SU-DHL-6 (cell line): ENCODE measurements at regions not wholly inside any gene's neighbourhood (a gene's known extent, or its start where the extent isn't known, plus 50 kb on each side); places are given as distances from the start of the nearest gene placed in this dataset.

Source experiments
- H2AFZ ChIP-seq: fragments of 200-600 bp; sonication (generic); 2 replicates; pipeline ENCODE4 v1.6.1; 2014; ENCODE audit warnings: low read depth, mild to moderate bottlenecking, moderate library complexity, mixed read lengths, antibody characterized with exemption, low read length; ENCODE audit not compliant: severe bottlenecking
- H3F3A ChIP-seq: fragments of 200-600 bp; shearing (Covaris generic); 2 replicates; pipeline ENCODE4 v1.6.0; 2016; ENCODE audit warnings: antibody characterized with exemption, mild to moderate bottlenecking; ENCODE audit not compliant: insufficient read depth
- H3K27ac ChIP-seq: fragments of 200-600 bp; sonication (generic); 2 replicates; pipeline ENCODE4 v1.5.1; 2016; ENCODE audit warnings: low read depth, mild to moderate bottlenecking, low read length, moderate library complexity, mixed read lengths
- H3K27me3 ChIP-seq: fragments of 200-600 bp; sonication (generic), shearing (Covaris generic); 2 replicates; pipeline ENCODE4 v1.6.0; 2014; ENCODE audit warnings: mild to moderate bottlenecking, low read length
- H3K36me3 ChIP-seq: fragments of 200-600 bp; sonication (generic); 2 replicates; pipeline ENCODE4 v1.6.1; 2014; ENCODE audit warnings: mild to moderate bottlenecking, low read length, mixed read lengths
- H3K4me2 ChIP-seq: fragments of 300-600, 200-600 bp; shearing (Covaris generic), sonication (generic); 2 replicates; pipeline ENCODE4 v1.6.0; 2014; ENCODE audit warnings: low read length, low read depth, mild to moderate bottlenecking; ENCODE audit not compliant: poor library complexity, severe bottlenecking
- H3K4me3 ChIP-seq: fragments of 200-600 bp; sonication (generic); 2 replicates; pipeline ENCODE4 v1.5.1; 2014; ENCODE audit warnings: antibody characterized with exemption, low read length, mild to moderate bottlenecking, mixed read lengths; ENCODE audit not compliant: insufficient read depth, poor library complexity, severe bottlenecking
- H3K79me2 ChIP-seq: fragments of 200-600 bp; sonication (generic); 2 replicates; pipeline ENCODE4 v1.6.1; 2014; ENCODE audit warnings: mild to moderate bottlenecking, low read length, moderate library complexity; ENCODE audit not compliant: insufficient read depth
- H3K9ac ChIP-seq: fragments of 200-600 bp; sonication (generic); 2 replicates; pipeline ENCODE4 v1.7.0; 2014; ENCODE audit warnings: mild to moderate bottlenecking, low read length
- H3K9me2 ChIP-seq: fragments of 200-600 bp; sonication (generic); replicated peaks from 2 replicates; pipeline ENCODE4 v1.6.1; 2014; ENCODE audit warnings: low read length; ENCODE audit not compliant: insufficient read depth
- H3K9me3 ChIP-seq: fragments of 200-600 bp; sonication (generic); 2 replicates; pipeline ENCODE4 v1.6.1; 2014; ENCODE audit warnings: low read length, mixed read lengths; ENCODE audit not compliant: insufficient read depth
- H4K20me1 ChIP-seq: fragments of 200-600 bp; sonication (generic); 2 replicates; pipeline ENCODE4 v1.6.1; 2014; ENCODE audit warnings: low read depth, mild to moderate bottlenecking, antibody characterized with exemption, low read length, moderate library complexity, mixed read lengths
- CTCF ChIP-seq: fragments of 200-600 bp; sonication (generic); IDR thresholded peaks from one replicate; pipeline ENCODE4 v1.5.1; 2017; ENCODE audit warnings: antibody characterized with exemption, mild to moderate bottlenecking, low read length, moderate library complexity; ENCODE audit not compliant: insufficient read depth, poor library complexity, severe bottlenecking
- EZH2phosphoT487 ChIP-seq: fragments of 200-600 bp; sonication (generic), shearing (Covaris generic); conservative IDR thresholded peaks from 2 replicates; pipeline ENCODE4 v1.6.1; 2018; ENCODE audit warnings: mild to moderate bottlenecking, antibody characterized with exemption, low read length, moderate library complexity, mixed read lengths

GRCh38 chr12:59182658-59183455 lies 262.6 kb upstream of the LRIG3 start:
- no peak overlapping the region for H3K9ac ChIP-seq
- H3F3A ChIP-seq = no peaks in the 10 kb centered on the region
- no peaks in the 10 kb centered on the region for H3K9me2 ChIP-seq
- H3K4me2 ChIP-seq = no peak overlapping the region
- no peaks in the 10 kb centered on the region for H4K20me1 ChIP-seq
- no peak for TF ChIP-seq CTCF
- TF ChIP-seq EZH2phosphoT487 = no peak
- H3K9me3 ChIP-seq = no peaks in the 10 kb centered on the region
- no peak overlapping the region for H3K4me3 ChIP-seq
- H3K27me3 ChIP-seq = no peaks in the 10 kb centered on the region
- H3K79me2 ChIP-seq = no peaks in the 10 kb centered on the region
- H3K27ac ChIP-seq = no peak overlapping the region
- H2AFZ ChIP-seq = no peak overlapping the region
- no peaks in the 10 kb centered on the region for H3K36me3 ChIP-seq

DNA sequence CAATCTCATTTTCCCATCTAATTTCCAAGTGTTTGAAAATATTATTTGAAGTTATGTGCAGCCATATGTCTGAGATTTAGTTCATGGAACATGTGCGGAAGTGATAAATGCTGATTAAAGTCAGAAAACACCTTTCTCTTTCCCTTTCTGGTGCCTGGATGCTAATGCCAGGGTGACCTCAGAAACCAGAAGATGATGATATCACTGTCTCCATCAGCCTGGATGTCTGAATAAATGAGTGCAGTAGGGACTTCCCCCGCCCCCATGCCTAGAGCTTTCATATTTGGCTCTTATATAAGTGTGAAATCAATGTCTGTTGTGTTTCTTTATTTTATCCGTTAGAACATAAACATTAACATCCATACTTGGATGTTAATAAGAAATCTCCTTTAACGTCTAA lies 261.9 kb upstream of the LRIG3 start:
- no peak overlapping the region for H3K9ac ChIP-seq
- no peak overlapping the region for H2AFZ ChIP-seq
- H3K27ac ChIP-seq = no peak overlapping the region
- H3K9me2 ChIP-seq = no peaks in the 10 kb centered on the region
- H3K79me2 ChIP-seq = no peaks in the 10 kb centered on the region
- TF ChIP-seq EZH2phosphoT487 (no peak), CTCF (no peak)
- H3K9me3 ChIP-seq = no peaks in the 10 kb centered on the region
- H3K27me3 ChIP-seq = no peaks in the 10 kb centered on the region
- no peaks in the 10 kb centered on the region for H3F3A ChIP-seq
- H3K4me3 ChIP-seq = no peak overlapping the region
- no peaks in the 10 kb centered on the region for H3K36me3 ChIP-seq
- H4K20me1 ChIP-seq = no peaks in the 10 kb centered on the region
- no peak overlapping the region for H3K4me2 ChIP-seq

DNA sequence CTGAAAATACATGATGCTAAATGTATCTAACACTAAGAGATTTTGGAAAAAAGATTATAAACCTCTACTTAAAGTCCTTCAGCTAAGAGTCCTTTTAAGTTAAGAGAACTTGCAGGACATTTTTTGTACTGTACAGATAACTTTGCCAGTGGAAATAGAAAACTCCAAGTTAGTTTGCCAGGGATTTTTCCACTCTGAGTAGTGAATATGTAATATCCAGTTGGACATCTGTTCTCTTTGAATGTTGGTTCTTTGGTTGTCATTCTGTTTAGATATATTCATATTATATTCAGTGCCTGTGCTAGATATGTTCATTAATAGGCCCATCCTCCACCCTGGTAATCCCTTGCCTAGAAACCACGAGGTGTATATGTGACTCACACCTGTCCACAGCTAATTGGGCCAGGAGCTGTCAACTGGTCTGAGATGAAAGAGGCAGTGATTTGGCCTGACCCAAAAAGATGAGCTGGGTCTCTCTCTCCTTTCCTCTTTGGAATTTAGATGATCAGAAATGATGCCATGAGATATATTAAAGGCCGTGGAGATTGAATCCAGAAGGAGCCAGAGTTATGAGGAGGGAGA lies 261.0 kb upstream of the LRIG3 start:
- Histone ChIP-seq H3K4me3 (no peak overlapping the region), H3K4me2 (no peak overlapping the region)
- no peak for TF ChIP-seq EZH2phosphoT487

DNA sequence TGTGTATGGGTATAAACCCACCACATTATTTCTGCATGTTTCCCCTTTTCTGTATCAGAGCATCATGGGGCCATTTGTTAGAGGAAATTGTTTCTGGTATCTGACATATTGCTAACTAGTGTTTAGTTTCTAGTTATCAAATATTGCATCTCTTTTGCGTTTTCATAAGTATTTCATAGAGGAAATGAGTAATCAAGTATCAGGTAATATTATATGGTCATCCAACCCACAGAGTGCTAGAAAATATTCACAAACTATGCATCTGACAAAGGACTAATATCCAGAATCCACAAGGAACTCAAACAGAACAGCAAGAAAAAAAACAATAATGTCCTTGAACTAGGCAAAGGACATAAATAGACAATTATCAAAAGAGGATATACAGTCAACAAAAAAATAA lies 258.9 kb upstream of the LRIG3 start:
- no peaks in the 10 kb centered on the region for H3K36me3 ChIP-seq
- no peaks in the 10 kb centered on the region for H3K27me3 ChIP-seq
- no peak overlapping the region for H3K4me3 ChIP-seq
- H2AFZ ChIP-seq = no peak overlapping the region
- no peak overlapping the region for H3K27ac ChIP-seq
- TF ChIP-seq EZH2phosphoT487 (no peak), CTCF (no peak)
- no peaks in the 10 kb centered on the region for H3K9me2 ChIP-seq
- no peaks in the 10 kb centered on the region for H3K9me3 ChIP-seq
- no peaks in the 10 kb centered on the region for H3F3A ChIP-seq
- no peaks in the 10 kb centered on the region for H3K79me2 ChIP-seq
- no peak overlapping the region for H3K9ac ChIP-seq
- H3K4me2 ChIP-seq = no peak overlapping the region
- no peaks in the 10 kb centered on the region for H4K20me1 ChIP-seq

More for the DNA sequence above, 261.0 kb upstream of the LRIG3 start:
- Histone ChIP-seq H3K27me3 (no peaks in the 10 kb centered on the region), H3F3A (no peaks in the 10 kb centered on the region), H3K9me2 (no peaks in the 10 kb centered on the region), H4K20me1 (no peaks in the 10 kb centered on the region), H3K9me3 (no peaks in the 10 kb centered on the region), H3K27ac (no peak overlapping the region), H3K9ac (no peak overlapping the region), H2AFZ (no peak overlapping the region), H3K79me2 (no peaks in the 10 kb centered on the region), H3K36me3 (no peaks in the 10 kb centered on the region)
